Hippocampal formation (tissue), 2 donors: ENCODE measurements at regions not wholly inside any gene's neighbourhood (a gene's known extent, or its start where the extent isn't known, plus 50 kb on each side); places are given as distances from the start of the nearest gene placed in this dataset.

Experiments
- DNase-seq, 2 donors: peaks; one replicate each; lab custom pipeline; 2025; lab: John Stamatoyannopoulos, UW

DNA sequence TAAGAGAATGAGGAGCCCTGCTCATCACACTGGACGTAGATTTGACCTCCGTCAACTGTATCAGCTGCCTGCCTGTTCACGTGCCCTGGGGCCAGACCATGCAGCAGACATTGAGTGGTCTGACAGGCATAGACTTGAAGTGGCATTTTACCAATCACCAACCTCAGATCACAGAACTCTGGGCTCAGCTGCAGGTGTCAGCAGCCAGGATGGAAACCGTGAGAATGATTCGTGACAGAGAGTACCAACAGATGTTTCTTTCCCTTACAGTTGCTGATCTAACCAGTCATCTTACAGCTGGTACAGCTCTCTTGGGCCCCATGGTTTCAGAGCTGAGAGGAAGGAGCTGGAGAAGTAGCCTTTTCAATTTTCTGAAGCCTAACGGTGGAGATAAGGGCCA lies 148.9 kb downstream of the EN1 start:
- no peak for DNase-seq

- no peak for DNase-seq
Measured at GRCh38 chr2:118697781-118698180, 149.7 kb downstream of the EN1 start.

GRCh38 chr2:118696786-118697465 lies 150.5 kb downstream of the EN1 start:
- no peak for DNase-seq

DNA sequence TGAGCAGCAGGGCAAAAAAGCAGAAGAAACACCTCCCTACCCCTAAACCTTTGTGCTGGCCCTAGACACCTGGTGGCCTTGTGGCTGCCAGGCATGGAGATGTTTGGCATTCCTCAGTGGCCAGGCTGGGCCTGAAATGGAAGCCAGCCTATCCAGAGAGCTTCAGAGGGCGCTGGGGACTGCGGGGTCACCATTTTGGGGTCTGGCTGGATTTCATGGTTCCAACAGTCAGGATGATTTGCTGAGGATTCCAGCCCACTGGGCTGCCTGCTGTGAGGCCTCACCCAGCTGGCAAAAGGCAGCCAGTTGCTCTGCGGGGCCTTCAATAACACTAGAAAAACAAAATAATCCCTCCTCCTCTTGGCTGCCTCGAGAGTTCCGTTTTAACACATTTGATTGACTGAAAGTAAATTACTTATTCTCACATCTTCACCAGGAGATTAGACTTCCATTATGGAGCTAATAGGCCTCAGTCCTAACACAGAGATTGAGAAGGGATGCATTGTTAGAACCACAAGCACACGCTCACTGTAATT lies 154.1 kb downstream of the EN1 start:
- no peak for DNase-seq

DNA sequence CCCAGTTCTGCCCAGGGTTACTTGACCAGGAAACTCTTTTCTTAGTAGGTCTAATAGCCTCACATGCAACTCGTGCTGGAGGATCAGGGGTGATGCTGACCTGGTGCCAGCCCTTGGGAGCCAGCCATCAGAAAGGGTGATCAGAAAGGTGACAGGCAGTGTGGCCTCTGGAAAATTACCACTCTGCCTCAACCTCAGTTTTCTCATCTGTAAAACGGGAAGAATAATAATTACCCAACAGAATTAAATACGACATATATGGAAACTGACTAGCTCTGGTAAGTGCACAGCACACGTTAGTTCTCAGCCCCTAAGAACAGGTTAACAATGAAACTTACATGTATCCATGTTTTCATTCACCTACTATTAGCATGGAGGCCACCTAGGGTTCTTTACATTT lies 157.6 kb downstream of the EN1 start:
- no peak for DNase-seq

DNA sequence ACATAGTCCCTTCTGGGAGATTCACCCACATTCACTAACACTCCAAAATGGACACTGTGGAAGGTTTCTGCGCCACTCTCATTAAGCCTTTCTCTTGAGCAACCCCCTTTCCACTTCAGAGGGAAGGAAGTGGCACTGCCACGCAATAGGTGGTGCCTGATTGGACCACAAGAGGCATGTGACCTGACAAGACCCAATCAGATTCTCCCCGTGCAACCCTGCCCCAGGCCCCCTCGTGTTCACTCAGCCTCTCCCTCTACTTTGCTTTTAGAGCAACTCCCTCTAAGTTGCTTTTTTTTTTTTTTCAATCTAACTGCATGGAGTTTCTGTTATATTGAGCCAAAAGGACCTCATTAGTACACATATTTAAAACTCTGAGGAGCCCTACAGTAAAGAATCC lies 158.0 kb downstream of the EN1 start:
- no peak for DNase-seq

GRCh38 chr2:118689033-118689432 lies 158.4 kb downstream of the EN1 start:
- no peak for DNase-seq

DNA sequence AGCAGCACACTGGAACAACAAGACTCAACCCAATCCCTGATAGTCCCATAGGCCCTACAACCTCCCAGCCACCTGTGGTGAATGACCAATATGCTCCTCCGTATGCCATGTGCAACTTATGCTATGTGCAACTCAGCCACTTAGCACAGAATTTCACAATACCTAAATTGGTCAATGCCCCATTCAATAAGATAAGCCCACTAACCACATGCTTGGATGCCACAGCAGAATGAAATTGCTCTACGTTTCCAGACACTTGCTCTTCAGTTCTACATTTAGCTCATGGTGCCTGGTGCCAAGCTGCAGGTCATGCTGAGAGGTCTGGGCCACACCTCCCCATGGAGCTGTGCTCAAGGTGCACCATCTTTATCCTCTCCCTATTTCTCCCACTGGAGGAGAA lies 159.8 kb downstream of the EN1 start:
- DNase-seq, result no peak

GRCh38 chr2:118687192-118687591 lies 160.3 kb downstream of the EN1 start:
- DNase-seq, result no peak

- no peak for DNase-seq
Measured at GRCh38 chr2:118686346-118686745, 161.1 kb downstream of the EN1 start.

DNA sequence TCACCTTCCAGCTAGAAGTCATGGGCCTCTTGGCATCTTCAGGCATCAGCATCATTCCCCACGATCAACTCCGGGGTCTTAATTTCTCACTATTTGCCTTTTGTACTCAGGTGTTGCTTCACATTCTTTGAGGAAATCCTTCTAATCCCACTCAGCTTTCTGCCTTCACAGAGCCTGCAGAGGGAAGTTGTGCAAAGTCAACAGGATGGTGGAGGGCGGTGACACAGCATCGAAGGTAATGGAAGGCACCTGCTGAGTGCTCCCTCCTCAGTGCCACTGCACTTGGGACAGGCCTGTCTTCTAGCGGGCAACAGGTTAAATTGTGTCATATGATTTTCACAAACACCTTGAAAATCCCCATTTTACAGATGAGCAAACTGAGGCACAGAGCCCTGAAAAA lies 164.0 kb downstream of the EN1 start:
- DNase-seq, result no peak

DNA sequence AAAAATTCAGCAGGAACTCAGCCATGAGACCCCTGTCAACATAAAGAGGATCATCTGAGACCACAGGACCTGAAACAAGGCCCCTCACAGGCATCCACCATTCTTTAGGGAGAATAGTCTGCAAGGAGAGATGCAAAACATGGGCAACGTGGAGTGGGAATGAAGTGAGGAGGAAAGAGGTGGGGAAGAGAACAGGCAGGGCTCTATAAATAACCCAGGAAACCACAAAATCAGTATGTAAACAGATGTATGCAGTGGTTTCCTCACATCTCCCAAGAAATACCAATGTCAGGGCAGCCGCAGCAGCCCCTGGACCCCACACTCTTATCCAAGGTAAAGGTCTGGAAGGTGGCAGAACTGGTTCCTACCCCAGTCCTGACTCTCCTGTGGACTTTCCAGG lies 168.5 kb downstream of the EN1 start:
- no peak for DNase-seq

GRCh38 chr2:118677546-118677945 lies 169.9 kb downstream of the EN1 start:
- DNase-seq, result no peak

- DNase-seq, result no peak
Measured at GRCh38 chr2:118675531-118675930, 171.9 kb downstream of the EN1 start.

- DNase-seq, result no peak
Measured at GRCh38 chr2:118672571-118673158, 174.8 kb downstream of the EN1 start.

DNA sequence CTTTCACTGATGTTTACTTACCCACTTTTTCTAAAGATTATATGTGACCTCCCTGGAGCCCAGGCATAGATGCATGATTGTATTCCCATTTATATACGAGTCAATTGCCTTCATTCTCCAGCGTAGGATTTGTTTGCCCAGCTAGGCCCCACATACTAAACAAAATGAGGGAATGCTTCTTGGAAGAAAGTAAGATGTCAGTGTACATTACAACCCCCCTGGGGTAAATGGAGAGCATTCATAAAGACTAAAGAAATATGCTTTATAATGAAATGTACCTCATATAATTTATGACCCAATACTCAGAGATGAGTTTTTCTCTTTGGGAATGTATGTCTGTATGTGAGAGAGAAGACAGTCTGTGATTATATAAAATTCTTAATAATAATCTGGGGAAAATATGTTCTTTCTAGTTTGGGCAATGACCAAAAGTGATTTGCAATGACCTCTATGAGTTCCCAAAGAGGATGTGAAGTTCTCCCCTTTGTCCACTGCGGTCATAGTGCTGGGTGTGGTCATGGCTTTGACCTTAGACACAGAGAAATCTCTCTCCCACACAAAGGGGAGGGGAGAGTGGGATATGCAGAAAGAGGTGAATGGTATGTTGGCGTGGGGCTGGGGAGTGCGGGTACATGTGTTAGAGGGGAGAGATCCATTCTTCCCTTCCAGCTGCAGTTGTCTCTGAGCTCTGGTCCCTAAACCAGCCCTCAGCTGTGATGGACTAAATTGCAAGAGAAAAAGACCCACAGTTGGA lies 175.6 kb downstream of the EN1 start:
- DNase-seq, result no peak

DNA sequence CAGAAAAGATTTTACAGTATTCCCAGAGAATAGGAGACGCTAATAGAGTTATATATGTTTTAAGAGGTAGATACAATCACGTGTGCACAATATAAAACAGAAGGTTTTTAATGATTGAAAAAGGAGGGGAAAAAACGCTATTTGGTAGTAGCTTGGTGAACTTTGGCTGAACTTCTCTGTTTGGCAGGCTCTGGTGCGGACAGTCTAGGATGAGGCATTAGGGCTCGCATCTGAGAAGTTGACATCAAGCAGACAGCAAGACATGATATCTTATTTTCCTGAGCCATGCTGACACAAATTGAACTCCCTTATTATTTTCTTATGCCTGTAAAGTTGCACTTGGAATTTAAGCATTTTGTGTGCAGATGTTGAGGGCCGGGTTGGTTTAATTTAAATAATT lies 176.6 kb downstream of the EN1 start:
- no peak for DNase-seq

DNA sequence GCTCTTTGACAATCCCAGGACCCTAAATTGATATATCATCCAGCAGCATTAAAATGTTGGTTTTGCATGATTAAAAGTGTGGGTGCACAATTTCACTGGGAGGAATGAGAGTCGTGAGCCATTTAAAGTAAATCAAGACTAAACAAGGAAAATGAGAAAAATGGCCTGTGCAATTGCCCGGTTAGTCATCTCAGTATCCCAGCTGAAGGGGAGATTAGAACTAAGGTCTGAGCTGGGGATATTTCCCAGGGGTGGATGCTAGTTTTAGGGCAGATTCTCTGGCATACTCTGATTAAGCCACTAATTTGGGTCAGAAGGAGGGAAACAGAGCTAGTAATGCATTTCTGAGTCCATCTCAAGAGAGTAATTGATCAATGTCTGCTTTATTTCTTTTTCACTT lies 177.2 kb downstream of the EN1 start:
- no peak for DNase-seq

DNA sequence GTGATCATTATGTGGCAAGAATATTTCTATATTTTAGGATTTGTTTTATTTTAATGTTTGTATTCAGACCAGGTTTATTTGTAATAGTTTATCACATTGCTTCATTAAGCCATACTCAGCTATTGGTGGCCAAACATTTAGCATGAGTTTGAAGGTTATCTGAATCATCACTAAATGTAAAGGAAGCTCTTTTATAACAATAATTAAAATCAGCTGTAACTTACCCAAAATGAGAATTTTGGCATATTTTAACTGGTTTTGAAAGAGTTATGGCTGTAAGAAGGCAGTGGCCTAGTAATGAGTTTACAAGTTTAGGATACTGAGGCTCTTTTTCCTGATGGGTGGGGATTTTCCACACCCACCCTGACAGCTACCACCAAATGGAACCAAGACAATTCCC lies 177.8 kb downstream of the EN1 start:
- no peak for DNase-seq

- no peak for DNase-seq
Measured at GRCh38 chr2:118668431-118669424, 178.7 kb downstream of the EN1 start.

DNA sequence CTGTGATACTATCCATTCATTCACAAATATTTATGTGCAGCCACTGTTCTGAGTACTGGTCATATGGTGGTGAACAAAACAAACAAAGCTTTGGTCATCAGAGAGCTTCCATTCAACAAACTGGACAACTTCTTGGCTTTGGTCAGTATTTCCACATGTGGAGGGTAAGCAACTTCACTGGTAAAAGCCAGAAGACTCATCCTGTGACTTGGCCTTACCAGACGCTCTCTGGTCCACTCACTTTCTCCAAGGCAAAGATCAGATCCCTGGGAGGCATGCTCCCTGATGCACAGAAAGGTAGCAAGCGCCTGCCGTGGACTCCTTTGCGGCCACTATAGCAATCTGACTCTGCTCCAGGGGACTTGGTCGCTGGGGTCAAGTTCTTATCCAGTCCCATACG lies 179.5 kb downstream of the EN1 start:
- no peak for DNase-seq

DNA sequence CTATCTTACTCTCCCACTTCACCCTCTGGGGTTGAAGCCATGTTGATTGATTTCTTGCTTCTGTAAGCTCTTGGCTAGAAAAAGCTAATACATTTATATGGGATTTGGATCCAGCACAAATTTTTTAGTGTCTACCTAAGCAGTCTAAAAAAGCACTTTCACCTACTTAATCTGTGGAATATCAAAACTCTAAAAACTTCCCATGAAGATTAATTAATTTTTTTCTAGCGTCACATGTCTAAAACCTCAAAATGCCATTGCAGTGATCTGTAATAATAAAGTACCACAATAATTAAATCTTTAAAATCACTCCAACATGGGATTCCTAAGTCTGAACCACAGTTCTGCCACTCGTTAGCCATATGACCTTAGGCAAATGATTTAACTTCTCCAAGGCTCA lies 180.1 kb downstream of the EN1 start:
- DNase-seq, result no peak
